Ishikawa (cell line): ENCODE measurements at regions not wholly inside any gene's neighbourhood (a gene's known extent, or its start where the extent isn't known, plus 50 kb on each side); places are given as distances from the start of the nearest gene placed in this dataset.

Experiments used
- CEBPB ChIP-seq: IDR thresholded peaks from 2 replicates; pipeline ENCODE4 v1.6.1; 2012
- CREB1 ChIP-seq: IDR thresholded peaks from 2 replicates; pipeline ENCODE4 v1.6.1; 2012; ENCODE audit warnings: low read depth
- EGR1 ChIP-seq: IDR thresholded peaks from 2 replicates; pipeline ENCODE4 v1.6.1; 2012
- EP300 ChIP-seq: IDR thresholded peaks from 2 replicates; pipeline ENCODE4 v1.6.1; 2012; ENCODE audit warnings: borderline replicate concordance
- FOXM1 ChIP-seq: IDR thresholded peaks from 2 replicates; pipeline ENCODE4 v1.6.1; 2012; ENCODE audit warnings: low read depth, borderline replicate concordance
- MAX ChIP-seq: IDR thresholded peaks from 2 replicates; pipeline ENCODE4 v1.6.1; 2012
- NFIC ChIP-seq: IDR thresholded peaks from 2 replicates; pipeline ENCODE4 v1.6.1; 2012
- RAD21 ChIP-seq: IDR thresholded peaks from 2 replicates; pipeline ENCODE4 v1.6.1; 2012; ENCODE audit warnings: low read depth
- TAF1 ChIP-seq: IDR thresholded peaks from 2 replicates; pipeline ENCODE4 v1.6.1; 2012; ENCODE audit warnings: low read depth, mild to moderate bottlenecking
- TCF12 ChIP-seq: IDR thresholded peaks from 2 replicates; pipeline ENCODE4 v1.6.1; 2012; ENCODE audit warnings: low read depth
- TEAD4 ChIP-seq: IDR thresholded peaks from 2 replicates; pipeline ENCODE4 v1.6.1; 2012
- USF1 ChIP-seq: IDR thresholded peaks from 2 replicates; pipeline ENCODE4 v1.6.1; 2012
- YY1 ChIP-seq: IDR thresholded peaks from 2 replicates; pipeline ENCODE4 v1.6.1; 2012; ENCODE audit warnings: low read depth
- ZBTB7A ChIP-seq: IDR thresholded peaks from 2 replicates; pipeline ENCODE4 v1.6.1; 2012; ENCODE audit warnings: low read depth
- TF ChIP-seq, protein P1 (sequence below): IDR thresholded peaks from 2 replicates; pipeline ENCODE4 v1.6.1; 2012; ENCODE audit warnings: low read depth, mild to moderate bottlenecking

DNA sequence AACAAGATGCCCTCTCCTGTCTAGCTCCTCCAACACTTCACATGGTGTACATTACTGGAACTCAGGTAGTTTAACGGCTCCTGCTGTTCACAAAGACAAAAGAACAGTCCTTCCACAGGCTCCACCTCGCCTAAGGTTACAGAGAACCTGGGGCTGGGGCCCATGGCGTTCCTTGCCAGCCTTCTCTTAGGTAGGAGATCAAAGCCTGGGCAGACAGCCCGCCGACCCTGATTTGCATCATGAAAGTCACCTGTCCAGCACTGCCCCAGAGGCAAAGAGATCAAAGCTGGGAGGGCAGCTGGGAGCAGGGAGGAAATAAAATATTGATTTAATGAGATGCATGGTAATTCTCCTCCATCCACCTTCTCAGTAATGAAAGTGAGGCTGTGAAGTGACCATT is 115.0 kb upstream of the SLIT3 start:
- no peak for TF ChIP-seq TEAD4
- TF ChIP-seq NFIC: no peak
- no peak for TF ChIP-seq TAF1
- TF ChIP-seq ZBTB7A: no peak
- no peak for TF ChIP-seq CEBPB
- TF ChIP-seq RAD21: no peak
- no peak for TF ChIP-seq FOXM1
- TF ChIP-seq, protein P1, sequence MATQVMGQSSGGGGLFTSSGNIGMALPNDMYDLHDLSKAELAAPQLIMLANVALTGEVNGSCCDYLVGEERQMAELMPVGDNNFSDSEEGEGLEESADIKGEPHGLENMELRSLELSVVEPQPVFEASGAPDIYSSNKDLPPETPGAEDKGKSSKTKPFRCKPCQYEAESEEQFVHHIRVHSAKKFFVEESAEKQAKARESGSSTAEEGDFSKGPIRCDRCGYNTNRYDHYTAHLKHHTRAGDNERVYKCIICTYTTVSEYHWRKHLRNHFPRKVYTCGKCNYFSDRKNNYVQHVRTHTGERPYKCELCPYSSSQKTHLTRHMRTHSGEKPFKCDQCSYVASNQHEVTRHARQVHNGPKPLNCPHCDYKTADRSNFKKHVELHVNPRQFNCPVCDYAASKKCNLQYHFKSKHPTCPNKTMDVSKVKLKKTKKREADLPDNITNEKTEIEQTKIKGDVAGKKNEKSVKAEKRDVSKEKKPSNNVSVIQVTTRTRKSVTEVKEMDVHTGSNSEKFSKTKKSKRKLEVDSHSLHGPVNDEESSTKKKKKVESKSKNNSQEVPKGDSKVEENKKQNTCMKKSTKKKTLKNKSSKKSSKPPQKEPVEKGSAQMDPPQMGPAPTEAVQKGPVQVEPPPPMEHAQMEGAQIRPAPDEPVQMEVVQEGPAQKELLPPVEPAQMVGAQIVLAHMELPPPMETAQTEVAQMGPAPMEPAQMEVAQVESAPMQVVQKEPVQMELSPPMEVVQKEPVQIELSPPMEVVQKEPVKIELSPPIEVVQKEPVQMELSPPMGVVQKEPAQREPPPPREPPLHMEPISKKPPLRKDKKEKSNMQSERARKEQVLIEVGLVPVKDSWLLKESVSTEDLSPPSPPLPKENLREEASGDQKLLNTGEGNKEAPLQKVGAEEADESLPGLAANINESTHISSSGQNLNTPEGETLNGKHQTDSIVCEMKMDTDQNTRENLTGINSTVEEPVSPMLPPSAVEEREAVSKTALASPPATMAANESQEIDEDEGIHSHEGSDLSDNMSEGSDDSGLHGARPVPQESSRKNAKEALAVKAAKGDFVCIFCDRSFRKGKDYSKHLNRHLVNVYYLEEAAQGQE: no peak
- TF ChIP-seq EGR1: no peak
- no peak for TF ChIP-seq MAX
- no peak for TF ChIP-seq EP300
- TF ChIP-seq YY1: no peak
- TF ChIP-seq TCF12: no peak
- TF ChIP-seq CREB1: no peak
- TF ChIP-seq USF1: no peak

GRCh38 chr5:169415371-169415770 is 114.4 kb upstream of the SLIT3 start:
- TF ChIP-seq MAX: no peak

GRCh38 chr5:169413416-169413815 is 112.5 kb upstream of the SLIT3 start:
- no peak for TF ChIP-seq MAX
- TF ChIP-seq USF1: no peak
- TF ChIP-seq FOXM1: no peak
- TF ChIP-seq YY1: no peak
- TF ChIP-seq NFIC: no peak
- no peak for TF ChIP-seq RAD21
- no peak for TF ChIP-seq TAF1
- no peak for TF ChIP-seq EGR1
- TF ChIP-seq CREB1: no peak
- TF ChIP-seq EP300: no peak
- TF ChIP-seq, protein P1: no peak
- TF ChIP-seq CEBPB: no peak
- no peak for TF ChIP-seq TEAD4
- no peak for TF ChIP-seq TCF12
- TF ChIP-seq ZBTB7A: no peak

- TF ChIP-seq TEAD4: no peak
- TF ChIP-seq, protein P1: no peak
- no peak for TF ChIP-seq USF1
- no peak for TF ChIP-seq EGR1
- no peak for TF ChIP-seq FOXM1
Measured at GRCh38 chr5:169412831-169413230, 111.9 kb upstream of the SLIT3 start.
